ENCODE measurements at regions not wholly inside any gene's neighbourhood (a gene's known extent, or its start where the extent isn't known, plus 50 kb on each side); places are given as distances from the start of the nearest gene placed in this dataset.

DNA sequence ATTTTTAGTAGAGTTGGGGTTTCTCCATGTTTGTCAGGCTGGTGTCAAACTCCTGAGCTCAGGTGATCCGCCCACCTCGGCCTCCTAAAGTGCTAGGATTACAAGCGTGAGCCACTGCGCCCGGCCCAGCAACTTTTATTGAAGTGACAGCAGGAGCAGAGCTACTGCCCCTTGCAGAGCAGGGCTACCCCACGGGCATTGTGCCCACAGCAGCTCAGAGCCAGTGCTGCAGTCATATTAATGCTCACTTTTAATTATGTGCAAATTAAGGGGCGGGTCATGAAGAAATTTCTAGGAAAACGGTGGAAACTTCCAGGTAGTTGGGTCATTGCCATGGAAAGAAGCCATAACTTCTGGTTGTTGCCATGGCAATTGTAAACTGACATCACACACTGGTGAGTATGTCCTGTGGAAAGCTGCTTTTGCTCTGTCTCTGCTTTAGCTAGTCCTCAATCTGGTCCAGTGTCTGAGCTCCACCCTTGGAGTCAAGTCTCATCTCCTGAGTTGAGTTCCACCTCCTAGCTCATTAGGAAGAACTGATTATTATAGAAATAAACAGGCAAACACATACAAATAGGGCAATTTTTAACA is 127.3 kb upstream of the ADGRL4 start:
- no peak overlapping the region for H3K27ac ChIP-seq
- no peaks in the 10 kb centered on the region for H3K27me3 ChIP-seq
- H3K4me1 ChIP-seq, result no peaks in the 10 kb centered on the region
- H3K36me3 ChIP-seq, result no peaks in the 10 kb centered on the region
- H3K4me3 ChIP-seq, result no peak overlapping the region
- DNase-seq (ENCODE audit: low spot score in 2 of 2), result no peak
- H3K9me3 ChIP-seq, result no peaks in the 10 kb centered on the region
- intact Hi-C loops (cut with DNase I; ENCODE audit: low total_unique reads), result loop anchor here (5.0 kb wide), 1 partner anchor 392 kb away; no protein-coding TSS in a partner anchor
- no peak for TF ChIP-seq POLR2AphosphoS5 (IDR thresholded peaks at IDR 0.05)
- TF ChIP-seq CTCF (IDR thresholded peaks at IDR 0.05), result no peak
- TF ChIP-seq POLR2A (IDR thresholded peaks at IDR 0.05), result no peak

GRCh38 chr1:79131626-79132025 is 125.1 kb upstream of the ADGRL4 start:
- H3K4me3 ChIP-seq, result no peak overlapping the region
- H3K9me3 ChIP-seq, result no peaks in the 10 kb centered on the region
- no peaks in the 10 kb centered on the region for H3K27me3 ChIP-seq
- DNase-seq (ENCODE audit: low spot score in 2 of 2), result no peak
- H3K36me3 ChIP-seq, result no peaks in the 10 kb centered on the region
- H3K27ac ChIP-seq, result no peak overlapping the region
- H3K4me1 ChIP-seq, result no peaks in the 10 kb centered on the region
- intact Hi-C loops (cut with DNase I; ENCODE audit: low total_unique reads), result loop anchor here (5.0 kb wide), 1 partner anchor 389 kb away; no protein-coding TSS in a partner anchor
- TF ChIP-seq CTCF (IDR thresholded peaks at IDR 0.05) (no peak), POLR2AphosphoS5 (IDR thresholded peaks at IDR 0.05) (no peak), POLR2A (IDR thresholded peaks at IDR 0.05) (no peak)

DNA sequence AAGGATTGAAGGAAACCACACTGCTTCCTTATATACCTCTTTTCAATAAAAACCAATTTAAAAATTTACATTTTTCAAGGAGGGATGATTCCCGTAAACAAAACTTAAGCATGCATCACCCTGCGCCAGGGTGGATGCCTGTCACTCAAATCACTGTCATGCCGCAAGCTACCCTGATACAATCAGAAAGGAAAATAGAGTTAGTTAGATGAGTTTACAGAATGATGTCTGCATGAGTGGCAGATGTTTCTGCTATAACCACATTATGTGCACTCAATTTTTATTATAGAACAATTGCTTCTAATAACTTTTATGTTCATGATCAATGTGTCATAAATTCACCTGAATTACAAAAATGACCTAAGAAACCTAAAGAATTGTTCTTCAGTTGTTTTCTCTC is 123.4 kb upstream of the ADGRL4 start:
- intact Hi-C loops (cut with DNase I; ENCODE audit: low total_unique reads), result loop anchor here (5.0 kb wide), 1 partner anchor 388 kb away; no protein-coding TSS in a partner anchor
- Histone ChIP-seq H3K4me3 (no peak overlapping the region), H3K27me3 (no peaks in the 10 kb centered on the region), H3K27ac (no peak overlapping the region), H3K9me3 (no peaks in the 10 kb centered on the region), H3K36me3 (no peaks in the 10 kb centered on the region), H3K4me1 (no peaks in the 10 kb centered on the region)
- DNase-seq (ENCODE audit: low spot score in 2 of 2), result no peak
- TF ChIP-seq POLR2A (IDR thresholded peaks at IDR 0.05) (no peak), POLR2AphosphoS5 (IDR thresholded peaks at IDR 0.05) (no peak), CTCF (IDR thresholded peaks at IDR 0.05) (no peak)

GRCh38 chr1:79128722-79129121 is 122.2 kb upstream of the ADGRL4 start:
- H3K36me3 ChIP-seq, result no peaks in the 10 kb centered on the region
- H3K9me3 ChIP-seq, result no peaks in the 10 kb centered on the region
- no peak overlapping the region for H3K27ac ChIP-seq
- no peak for DNase-seq (ENCODE audit: low spot score in 2 of 2)
- TF ChIP-seq CTCF (IDR thresholded peaks at IDR 0.05), result no peak
- no peak for TF ChIP-seq POLR2AphosphoS5 (IDR thresholded peaks at IDR 0.05)
- no peak for TF ChIP-seq POLR2A (IDR thresholded peaks at IDR 0.05)
- no peaks in the 10 kb centered on the region for H3K27me3 ChIP-seq
- no peaks in the 10 kb centered on the region for H3K4me1 ChIP-seq
- no peak overlapping the region for H3K4me3 ChIP-seq
- intact Hi-C loops (cut with DNase I; ENCODE audit: low total_unique reads), result no loop called here

GRCh38 chr1:79124756-79125155 is 118.2 kb upstream of the ADGRL4 start:
- Histone ChIP-seq H3K27me3 (no peaks in the 10 kb centered on the region), H3K4me3 (no peak overlapping the region), H3K27ac (no peak overlapping the region), H3K9me3 (no peaks in the 10 kb centered on the region), H3K4me1 (no peaks in the 10 kb centered on the region), H3K36me3 (no peaks in the 10 kb centered on the region)
- TF ChIP-seq POLR2AphosphoS5 (IDR thresholded peaks at IDR 0.05) (no peak), CTCF (IDR thresholded peaks at IDR 0.05) (no peak), POLR2A (IDR thresholded peaks at IDR 0.05) (no peak)
- intact Hi-C loops (cut with DNase I; ENCODE audit: low total_unique reads), result no loop called here
- DNase-seq (ENCODE audit: low spot score in 2 of 2), result no peak

Data from breast epithelium (tissue), 4 donors.